WTC11 (cell line): ENCODE measurements at regions not wholly inside any gene's neighbourhood (a gene's known extent, or its start where the extent isn't known, plus 50 kb on each side); places are given as distances from the start of the nearest gene placed in this dataset.

ENCODE experiments used
- ATAC-seq: fragments of 200-7000 bp; cut with Tn5 transposase; 2 replicates; pipeline ENCODE4 v1.10.0; 2021; ENCODE audit warnings: mild to moderate bottlenecking, moderate library complexity
- CTCF ChIA-PET: fragments of 300-600 bp; sonication (Branson Sonifier 250); formaldehyde crosslinking; loops from one replicate; lab custom pipeline; 2021; ENCODE audit warnings: antibody characterized with exemption; lab: Charles Lee
- POLR2A ChIA-PET: fragments of 350-600 bp; sonication (Branson Sonifier 250); formaldehyde crosslinking; loops from one replicate; lab custom pipeline; 2021; ENCODE audit warnings: antibody characterized with exemption; lab: Charles Lee
- DNase-seq: peaks from one replicate; pipeline ENCODE4 v3.0.0; 2021; ENCODE audit warnings: low spot score
- H3K27ac Mint-ChIP-seq: 2 replicates; pipeline ENCODE4 v1.8.0; 2021; ENCODE audit warnings: mixed read lengths
- H3K27me3 Mint-ChIP-seq: 2 replicates; pipeline ENCODE4 v1.8.0; 2021; ENCODE audit warnings: low read depth, mild to moderate bottlenecking, moderate library complexity, mixed read lengths
- H3K36me3 Mint-ChIP-seq: 2 replicates; pipeline ENCODE4 v1.8.0; 2021; ENCODE audit warnings: mixed read lengths
- H3K4me1 Mint-ChIP-seq: 2 replicates; pipeline ENCODE4 v1.8.0; 2022; ENCODE audit warnings: mixed read lengths
- H3K4me3 Mint-ChIP-seq: 2 replicates; pipeline ENCODE4 v1.8.0; 2021; ENCODE audit warnings: mild to moderate bottlenecking, moderate library complexity, mixed read lengths
- H3K9me3 Mint-ChIP-seq: 2 replicates; pipeline ENCODE4 v1.8.0; 2021; ENCODE audit warnings: mixed read lengths
- ELF4 ChIP-seq: sonication (generic); formaldehyde crosslinking; IDR thresholded peaks from 2 replicates; pipeline ENCODE4 v1.8.1; 2022; ENCODE audit warnings: low read depth, mild to moderate bottlenecking, moderate library complexity, missing genetic modification reagents
- ETV6 ChIP-seq: sonication (generic); formaldehyde crosslinking; IDR thresholded peaks from 2 replicates; pipeline ENCODE4 v1.8.1; 2022; ENCODE audit warnings: mild to moderate bottlenecking, missing genetic modification reagents
- FOXJ3 ChIP-seq: sonication (generic); formaldehyde crosslinking; IDR thresholded peaks from 2 replicates; pipeline ENCODE4 v1.9.0; 2021; ENCODE audit warnings: missing genetic modification reagents, mild to moderate bottlenecking, borderline replicate concordance
- GABPB1 ChIP-seq: sonication (generic); formaldehyde crosslinking; IDR thresholded peaks from 2 replicates; pipeline ENCODE4 v1.8.1; 2023; ENCODE audit warnings: mild to moderate bottlenecking, missing genetic modification reagents
- JUN ChIP-seq: sonication (generic); formaldehyde crosslinking; IDR thresholded peaks from 2 replicates; pipeline ENCODE4 v1.8.0; 2023; ENCODE audit warnings: mild to moderate bottlenecking, missing genetic modification reagents
- KAT7 ChIP-seq: sonication (generic); formaldehyde crosslinking; IDR thresholded peaks from 2 replicates; pipeline ENCODE4 v1.8.1; 2023; ENCODE audit warnings: missing genetic modification reagents, mild to moderate bottlenecking, borderline replicate concordance
- MXD4 ChIP-seq: fragments of 250-450 bp; sonication (Bioruptor Pico); IDR thresholded peaks from 2 replicates; pipeline ENCODE4 v1.8.0; 2021; ENCODE audit warnings: mild to moderate bottlenecking, moderate library complexity, borderline replicate concordance
- MYBL2 ChIP-seq: sonication (generic); formaldehyde crosslinking; IDR thresholded peaks from 2 replicates; pipeline ENCODE4 v1.8.1; 2023; ENCODE audit warnings: mild to moderate bottlenecking, moderate library complexity, missing genetic modification reagents
- NFATC4 ChIP-seq: fragments of 250-450 bp; sonication (Bioruptor Pico); IDR thresholded peaks from 2 replicates; pipeline ENCODE4 v1.9.0; 2021; ENCODE audit warnings: mild to moderate bottlenecking
- NFE2L1 ChIP-seq: sonication (generic); formaldehyde crosslinking; IDR thresholded peaks from 2 replicates; pipeline ENCODE4 v1.8.1; 2023; ENCODE audit warnings: missing genetic modification reagents
- NR2C2 ChIP-seq: sonication (generic); formaldehyde crosslinking; IDR thresholded peaks from 2 replicates; pipeline ENCODE4 v1.8.0; 2022; ENCODE audit warnings: mild to moderate bottlenecking, missing genetic modification reagents
- NR3C1 ChIP-seq: sonication (generic); formaldehyde crosslinking; conservative IDR thresholded peaks from 2 replicates; pipeline ENCODE4 v1.8.1; 2023; ENCODE audit warnings: low read depth, mild to moderate bottlenecking, missing genetic modification reagents
- RELA ChIP-seq: sonication (generic); formaldehyde crosslinking; IDR thresholded peaks from 2 replicates; pipeline ENCODE4 v1.8.1; 2022; ENCODE audit warnings: missing genetic modification reagents, mild to moderate bottlenecking, borderline replicate concordance
- SMAD3 ChIP-seq: sonication (generic); formaldehyde crosslinking; IDR thresholded peaks from 2 replicates; pipeline ENCODE4 v1.8.0; 2022; ENCODE audit warnings: missing genetic modification reagents, mild to moderate bottlenecking, borderline replicate concordance
- SOX15 ChIP-seq: fragments of 250-450 bp; sonication (Bioruptor Pico); IDR thresholded peaks from 2 replicates; pipeline ENCODE4 v1.9.0; 2021; ENCODE audit warnings: mild to moderate bottlenecking
- TCF7 ChIP-seq: sonication (generic); formaldehyde crosslinking; IDR thresholded peaks from 2 replicates; pipeline ENCODE4 v1.8.0; 2022; ENCODE audit warnings: mild to moderate bottlenecking, low read depth, missing genetic modification reagents, moderate library complexity
- TEAD1 ChIP-seq: sonication (generic); formaldehyde crosslinking; IDR thresholded peaks from 2 replicates; pipeline ENCODE4 v1.8.0; 2022; ENCODE audit warnings: mild to moderate bottlenecking, missing genetic modification reagents
- TEAD4 ChIP-seq: sonication (generic); formaldehyde crosslinking; IDR thresholded peaks from 2 replicates; pipeline ENCODE4 v1.8.0; 2022; ENCODE audit warnings: mild to moderate bottlenecking, missing genetic modification reagents
- ZNF121 ChIP-seq: sonication (generic); formaldehyde crosslinking; IDR thresholded peaks from 2 replicates; pipeline ENCODE4 v1.8.0; 2023; ENCODE audit warnings: missing genetic modification reagents
- ZNF317 ChIP-seq: sonication (generic); formaldehyde crosslinking; IDR thresholded peaks from 2 replicates; pipeline ENCODE4 v1.8.1; 2023; ENCODE audit warnings: low read depth, mild to moderate bottlenecking, moderate library complexity, missing genetic modification reagents, borderline replicate concordance
- TF ChIP-seq, protein P1 (sequence below): sonication (generic); formaldehyde crosslinking; IDR thresholded peaks from 2 replicates; pipeline ENCODE4 v1.8.0; 2023; ENCODE audit warnings: missing genetic modification reagents
- TF ChIP-seq, protein P2 (sequence below): sonication (generic); formaldehyde crosslinking; IDR thresholded peaks from 2 replicates; pipeline ENCODE4 v1.8.0; 2023; ENCODE audit warnings: mild to moderate bottlenecking, missing genetic modification reagents
- TF ChIP-seq, protein P3 (sequence below): sonication (generic); formaldehyde crosslinking; IDR thresholded peaks from 2 replicates; pipeline ENCODE4 v1.8.0; 2022; ENCODE audit warnings: mild to moderate bottlenecking, missing genetic modification reagents
- TF ChIP-seq, protein P4 (sequence below): sonication (generic); formaldehyde crosslinking; IDR thresholded peaks from 2 replicates; pipeline ENCODE4 v1.8.1; 2023; ENCODE audit warnings: mild to moderate bottlenecking, missing genetic modification reagents, moderate library complexity
- TF ChIP-seq, protein P5 (sequence below): sonication (generic); formaldehyde crosslinking; IDR thresholded peaks from 2 replicates; pipeline ENCODE4 v1.8.1; 2022; ENCODE audit warnings: low read depth, missing genetic modification reagents, borderline replicate concordance

DNA sequence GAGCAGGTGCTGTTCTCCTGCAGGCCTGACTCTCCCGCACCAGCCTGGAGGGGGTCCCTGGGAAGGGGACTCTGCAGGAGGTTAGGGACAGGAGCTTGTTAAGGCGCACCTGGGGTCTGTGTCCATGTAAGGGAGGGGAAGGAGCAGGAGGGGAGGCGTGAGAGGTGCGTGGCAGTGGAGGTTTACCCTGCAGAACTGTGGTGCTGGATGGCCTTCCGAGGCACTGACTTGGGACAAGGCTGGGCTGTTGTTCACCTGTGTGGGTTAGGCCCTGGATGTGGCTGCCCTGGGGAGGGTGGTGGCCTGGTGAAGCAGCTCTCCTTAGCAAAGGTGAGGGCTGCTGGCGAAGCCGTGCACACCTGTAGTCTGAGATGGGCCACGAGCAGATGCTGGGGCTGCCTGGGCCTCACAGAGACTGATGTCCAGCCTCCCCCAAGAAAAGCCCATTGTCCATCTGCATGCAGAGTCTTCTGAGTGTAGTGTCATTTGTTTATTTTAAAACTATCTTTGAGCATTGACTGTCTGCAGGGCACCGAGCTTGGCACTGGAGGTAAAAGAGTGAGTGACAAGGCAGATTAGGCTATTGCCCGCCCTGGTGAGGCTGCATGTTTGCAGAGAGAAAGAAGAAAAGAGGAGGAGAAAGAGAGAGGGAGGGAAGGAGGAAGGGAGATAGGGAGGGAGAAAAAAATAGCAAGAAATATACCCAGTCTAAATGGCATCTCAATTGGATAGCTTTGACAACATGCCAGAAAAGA, 225.3 kb downstream of the GLRX3 start:
- ATAC-seq (no peak), DNase-seq (no peak)
- Mint-ChIP-seq H3K36me3 (peaks cover 83% of the 10 kb centered on the region), H3K9me3 (peaks cover 79% of the 10 kb centered on the region), H3K27me3 (peaks cover 14% of the 10 kb centered on the region), H3K4me3 (no peak overlapping the region), H3K27ac (no peak overlapping the region), H3K4me1 (no peaks in the 10 kb centered on the region)
- POLR2A ChIA-PET = no interaction called here
- CTCF ChIA-PET = no interaction called here
- TF ChIP-seq NFATC4 (CRISPR knock-in tag) = no peak
- no peak for TF ChIP-seq GABPB1 (CRISPR knock-in tag)
- TF ChIP-seq SMAD3 (CRISPR knock-in tag) = no peak
- TF ChIP-seq FOXJ3 (CRISPR knock-in tag) = no peak
- no peak for TF ChIP-seq JUN
- TF ChIP-seq, protein P1, sequence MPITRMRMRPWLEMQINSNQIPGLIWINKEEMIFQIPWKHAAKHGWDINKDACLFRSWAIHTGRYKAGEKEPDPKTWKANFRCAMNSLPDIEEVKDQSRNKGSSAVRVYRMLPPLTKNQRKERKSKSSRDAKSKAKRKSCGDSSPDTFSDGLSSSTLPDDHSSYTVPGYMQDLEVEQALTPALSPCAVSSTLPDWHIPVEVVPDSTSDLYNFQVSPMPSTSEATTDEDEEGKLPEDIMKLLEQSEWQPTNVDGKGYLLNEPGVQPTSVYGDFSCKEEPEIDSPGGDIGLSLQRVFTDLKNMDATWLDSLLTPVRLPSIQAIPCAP (CRISPR knock-in tag) = no peak
- TF ChIP-seq RELA (CRISPR knock-in tag) = no peak
- TF ChIP-seq KAT7 (CRISPR knock-in tag) = no peak
- no peak for TF ChIP-seq MXD4 (CRISPR knock-in tag)
- TF ChIP-seq, protein P2, sequence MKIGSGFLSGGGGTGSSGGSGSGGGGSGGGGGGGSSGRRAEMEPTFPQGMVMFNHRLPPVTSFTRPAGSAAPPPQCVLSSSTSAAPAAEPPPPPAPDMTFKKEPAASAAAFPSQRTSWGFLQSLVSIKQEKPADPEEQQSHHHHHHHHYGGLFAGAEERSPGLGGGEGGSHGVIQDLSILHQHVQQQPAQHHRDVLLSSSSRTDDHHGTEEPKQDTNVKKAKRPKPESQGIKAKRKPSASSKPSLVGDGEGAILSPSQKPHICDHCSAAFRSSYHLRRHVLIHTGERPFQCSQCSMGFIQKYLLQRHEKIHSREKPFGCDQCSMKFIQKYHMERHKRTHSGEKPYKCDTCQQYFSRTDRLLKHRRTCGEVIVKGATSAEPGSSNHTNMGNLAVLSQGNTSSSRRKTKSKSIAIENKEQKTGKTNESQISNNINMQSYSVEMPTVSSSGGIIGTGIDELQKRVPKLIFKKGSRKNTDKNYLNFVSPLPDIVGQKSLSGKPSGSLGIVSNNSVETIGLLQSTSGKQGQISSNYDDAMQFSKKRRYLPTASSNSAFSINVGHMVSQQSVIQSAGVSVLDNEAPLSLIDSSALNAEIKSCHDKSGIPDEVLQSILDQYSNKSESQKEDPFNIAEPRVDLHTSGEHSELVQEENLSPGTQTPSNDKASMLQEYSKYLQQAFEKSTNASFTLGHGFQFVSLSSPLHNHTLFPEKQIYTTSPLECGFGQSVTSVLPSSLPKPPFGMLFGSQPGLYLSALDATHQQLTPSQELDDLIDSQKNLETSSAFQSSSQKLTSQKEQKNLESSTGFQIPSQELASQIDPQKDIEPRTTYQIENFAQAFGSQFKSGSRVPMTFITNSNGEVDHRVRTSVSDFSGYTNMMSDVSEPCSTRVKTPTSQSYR = no peak
- TF ChIP-seq TCF7 (CRISPR knock-in tag) = no peak
- TF ChIP-seq, protein P3, sequence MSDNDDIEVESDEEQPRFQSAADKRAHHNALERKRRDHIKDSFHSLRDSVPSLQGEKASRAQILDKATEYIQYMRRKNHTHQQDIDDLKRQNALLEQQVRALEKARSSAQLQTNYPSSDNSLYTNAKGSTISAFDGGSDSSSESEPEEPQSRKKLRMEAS (CRISPR knock-in tag) = no peak
- no peak for TF ChIP-seq TEAD1 (CRISPR knock-in tag)
- TF ChIP-seq, protein P4, sequence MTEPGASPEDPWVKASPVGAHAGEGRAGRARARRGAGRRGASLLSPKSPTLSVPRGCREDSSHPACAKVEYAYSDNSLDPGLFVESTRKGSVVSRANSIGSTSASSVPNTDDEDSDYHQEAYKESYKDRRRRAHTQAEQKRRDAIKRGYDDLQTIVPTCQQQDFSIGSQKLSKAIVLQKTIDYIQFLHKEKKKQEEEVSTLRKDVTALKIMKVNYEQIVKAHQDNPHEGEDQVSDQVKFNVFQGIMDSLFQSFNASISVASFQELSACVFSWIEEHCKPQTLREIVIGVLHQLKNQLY (CRISPR knock-in tag) = no peak
- TF ChIP-seq ZNF121 = no peak
- TF ChIP-seq ZNF317 (CRISPR knock-in tag) = no peak
- TF ChIP-seq, protein P5, sequence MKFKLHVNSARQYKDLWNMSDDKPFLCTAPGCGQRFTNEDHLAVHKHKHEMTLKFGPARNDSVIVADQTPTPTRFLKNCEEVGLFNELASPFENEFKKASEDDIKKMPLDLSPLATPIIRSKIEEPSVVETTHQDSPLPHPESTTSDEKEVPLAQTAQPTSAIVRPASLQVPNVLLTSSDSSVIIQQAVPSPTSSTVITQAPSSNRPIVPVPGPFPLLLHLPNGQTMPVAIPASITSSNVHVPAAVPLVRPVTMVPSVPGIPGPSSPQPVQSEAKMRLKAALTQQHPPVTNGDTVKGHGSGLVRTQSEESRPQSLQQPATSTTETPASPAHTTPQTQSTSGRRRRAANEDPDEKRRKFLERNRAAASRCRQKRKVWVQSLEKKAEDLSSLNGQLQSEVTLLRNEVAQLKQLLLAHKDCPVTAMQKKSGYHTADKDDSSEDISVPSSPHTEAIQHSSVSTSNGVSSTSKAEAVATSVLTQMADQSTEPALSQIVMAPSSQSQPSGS (CRISPR knock-in tag) = no peak
- no peak for TF ChIP-seq MYBL2 (CRISPR knock-in tag)
- no peak for TF ChIP-seq ETV6

DNA sequence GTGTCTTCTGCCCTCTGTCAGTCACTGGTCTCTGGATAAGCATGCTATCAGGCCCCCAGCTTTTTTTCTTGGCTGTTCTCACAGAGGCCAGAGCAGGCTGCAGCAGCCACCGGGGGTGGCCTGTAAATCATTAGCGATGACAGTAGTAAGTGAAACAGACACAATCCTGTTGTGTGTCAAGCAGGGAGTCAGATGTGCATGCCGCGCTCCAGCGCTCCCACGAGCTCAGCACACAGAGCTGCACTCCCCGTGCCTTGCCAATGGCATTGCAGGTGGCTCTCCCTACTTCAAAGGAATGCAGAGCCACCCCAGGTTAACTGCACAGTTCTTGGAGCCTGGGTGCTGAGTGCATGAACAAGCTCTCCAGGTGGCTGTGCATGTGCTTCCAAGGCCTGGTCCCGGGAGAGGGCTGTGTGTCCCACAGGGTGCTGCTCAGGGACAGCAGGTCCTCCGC, 226.1 kb downstream of the GLRX3 start:
- Mint-ChIP-seq H3K36me3 (peaks cover 80% of the 10 kb centered on the region), H3K4me3 (no peak overlapping the region), H3K27ac (no peak overlapping the region), H3K27me3 (peaks cover 17% of the 10 kb centered on the region), H3K9me3 (peaks cover 79% of the 10 kb centered on the region), H3K4me1 (no peaks in the 10 kb centered on the region)
- ChIA-PET CTCF (no interaction called here), POLR2A (no interaction called here)
- no peak for DNase-seq
- TF ChIP-seq ELF4 (CRISPR knock-in tag) (no peak), SOX15 (CRISPR knock-in tag) (no peak), ETV6 (no peak), TEAD4 (CRISPR knock-in tag) (no peak), NFE2L1 (no peak), NR2C2 (CRISPR knock-in tag) (no peak), NR3C1 (CRISPR knock-in tag) (no peak)
- ATAC-seq = no peak
